Ovary (tissue), 3 donors: ENCODE measurements at regions not wholly inside any gene's neighbourhood (a gene's known extent, or its start where the extent isn't known, plus 50 kb on each side); places are given as distances from the start of the nearest gene placed in this dataset.

Source experiments
- EP300 ChIP-seq: sonication (generic); formaldehyde crosslinking; IDR thresholded peaks from one replicate; pipeline ENCODE4 v1.6.1; 2017; ENCODE audit warnings: antibody characterized with exemption
- TF ChIP-seq, protein P1 (sequence below), 3 donors: fragments of 450-650 bp in 2 of 3; fragments of 200-600 bp in 1 of 3; IDR thresholded peaks; one replicate each; pipeline versions ENCODE4 v1.5.1 to v1.8.0; 2016 to 2022; ENCODE audit warnings: antibody characterized with exemption in 3 of 3, mild to moderate bottlenecking in 1 of 3
- donor health status: DM: no; HTN: no; CAD: no.

DNA sequence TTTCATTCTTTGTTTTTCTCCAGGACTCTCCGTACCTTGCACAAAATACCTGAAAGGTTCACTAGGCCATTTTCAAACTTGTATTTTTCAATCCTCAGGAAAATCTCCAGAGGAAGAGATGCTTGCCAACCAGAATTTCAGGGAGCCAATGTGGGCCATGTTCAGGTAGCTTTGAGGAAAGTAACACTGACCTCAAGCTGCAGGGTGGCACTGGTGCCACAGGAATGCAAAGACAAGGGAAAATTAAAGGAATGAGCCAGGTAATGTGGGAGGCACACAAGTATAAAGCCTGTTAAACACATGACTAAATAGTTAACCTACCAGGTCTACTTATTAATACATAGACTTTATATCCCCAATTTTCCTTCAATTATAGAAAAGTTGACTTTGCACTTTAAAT lies 51.9 kb upstream of the GAP43 start:
- TF ChIP-seq, protein P1, sequence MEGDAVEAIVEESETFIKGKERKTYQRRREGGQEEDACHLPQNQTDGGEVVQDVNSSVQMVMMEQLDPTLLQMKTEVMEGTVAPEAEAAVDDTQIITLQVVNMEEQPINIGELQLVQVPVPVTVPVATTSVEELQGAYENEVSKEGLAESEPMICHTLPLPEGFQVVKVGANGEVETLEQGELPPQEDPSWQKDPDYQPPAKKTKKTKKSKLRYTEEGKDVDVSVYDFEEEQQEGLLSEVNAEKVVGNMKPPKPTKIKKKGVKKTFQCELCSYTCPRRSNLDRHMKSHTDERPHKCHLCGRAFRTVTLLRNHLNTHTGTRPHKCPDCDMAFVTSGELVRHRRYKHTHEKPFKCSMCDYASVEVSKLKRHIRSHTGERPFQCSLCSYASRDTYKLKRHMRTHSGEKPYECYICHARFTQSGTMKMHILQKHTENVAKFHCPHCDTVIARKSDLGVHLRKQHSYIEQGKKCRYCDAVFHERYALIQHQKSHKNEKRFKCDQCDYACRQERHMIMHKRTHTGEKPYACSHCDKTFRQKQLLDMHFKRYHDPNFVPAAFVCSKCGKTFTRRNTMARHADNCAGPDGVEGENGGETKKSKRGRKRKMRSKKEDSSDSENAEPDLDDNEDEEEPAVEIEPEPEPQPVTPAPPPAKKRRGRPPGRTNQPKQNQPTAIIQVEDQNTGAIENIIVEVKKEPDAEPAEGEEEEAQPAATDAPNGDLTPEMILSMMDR (IDR thresholded peaks at IDR 0.05) = no peak
- no peak for TF ChIP-seq EP300
